ENCODE measurements at regions not wholly inside any gene's neighbourhood (a gene's known extent, or its start where the extent isn't known, plus 50 kb on each side); places are given as distances from the start of the nearest gene placed in this dataset.

- TF ChIP-seq RNF2 (IDR thresholded peaks at IDR 0.05; ENCODE audit: borderline replicate concordance, low read depth, low read length, missing control alignments, poor library complexity, severe bottlenecking): no peak
Observed at GRCh38 chr2:58604096-58604495, 363.0 kb upstream of the FANCL start (continued).
